Ishikawa (cell line): ENCODE measurements at regions not wholly inside any gene's neighbourhood (a gene's known extent, or its start where the extent isn't known, plus 50 kb on each side); places are given as distances from the start of the nearest gene placed in this dataset.

ENCODE experiments used
- CEBPB ChIP-seq: IDR thresholded peaks from 2 replicates; pipeline ENCODE4 v1.6.1; 2012
- CREB1 ChIP-seq: IDR thresholded peaks from 2 replicates; pipeline ENCODE4 v1.6.1; 2012; ENCODE audit warnings: low read depth
- EGR1 ChIP-seq: IDR thresholded peaks from 2 replicates; pipeline ENCODE4 v1.6.1; 2012
- EP300 ChIP-seq: IDR thresholded peaks from 2 replicates; pipeline ENCODE4 v1.6.1; 2012; ENCODE audit warnings: borderline replicate concordance
- FOXM1 ChIP-seq: IDR thresholded peaks from 2 replicates; pipeline ENCODE4 v1.6.1; 2012; ENCODE audit warnings: low read depth, borderline replicate concordance
- MAX ChIP-seq: IDR thresholded peaks from 2 replicates; pipeline ENCODE4 v1.6.1; 2012
- NFIC ChIP-seq: IDR thresholded peaks from 2 replicates; pipeline ENCODE4 v1.6.1; 2012
- RAD21 ChIP-seq: IDR thresholded peaks from 2 replicates; pipeline ENCODE4 v1.6.1; 2012; ENCODE audit warnings: low read depth
- REST ChIP-seq: IDR thresholded peaks from 2 replicates; pipeline ENCODE4 v1.6.1; 2012; ENCODE audit warnings: low read depth, mild to moderate bottlenecking
- TAF1 ChIP-seq: IDR thresholded peaks from 2 replicates; pipeline ENCODE4 v1.6.1; 2012; ENCODE audit warnings: low read depth, mild to moderate bottlenecking
- TCF12 ChIP-seq: IDR thresholded peaks from 2 replicates; pipeline ENCODE4 v1.6.1; 2012; ENCODE audit warnings: low read depth
- TEAD4 ChIP-seq: IDR thresholded peaks from 2 replicates; pipeline ENCODE4 v1.6.1; 2012
- USF1 ChIP-seq: IDR thresholded peaks from 2 replicates; pipeline ENCODE4 v1.6.1; 2012
- YY1 ChIP-seq: IDR thresholded peaks from 2 replicates; pipeline ENCODE4 v1.6.1; 2012; ENCODE audit warnings: low read depth
- ZBTB7A ChIP-seq: IDR thresholded peaks from 2 replicates; pipeline ENCODE4 v1.6.1; 2012; ENCODE audit warnings: low read depth

- TF ChIP-seq EGR1 (no peak), EP300 (no peak), TCF12 (no peak)
Observed at GRCh38 chr1:200294241-200294640, 115.6 kb downstream of the ZNF281 start.

GRCh38 chr1:200292699-200293098, 117.1 kb downstream of the ZNF281 start:
- TF ChIP-seq FOXM1 (no peak), MAX (no peak), REST (no peak), TEAD4 (no peak), TCF12 (no peak), TAF1 (no peak), YY1 (no peak), USF1 (no peak), RAD21 (no peak), EGR1 (no peak), CEBPB (no peak), NFIC (no peak), EP300 (no peak), ZBTB7A (no peak), CREB1 (no peak)

- TF ChIP-seq CREB1: no peak
- TF ChIP-seq FOXM1: no peak
- no peak for TF ChIP-seq TCF12
- TF ChIP-seq NFIC: no peak
- no peak for TF ChIP-seq TEAD4
- TF ChIP-seq USF1: no peak
Observed at GRCh38 chr1:200291106-200291505, 118.7 kb downstream of the ZNF281 start.

GRCh38 chr1:200290010-200290685, 119.7 kb downstream of the ZNF281 start:
- TF ChIP-seq CREB1: no peak
- no peak for TF ChIP-seq CEBPB
- TF ChIP-seq TAF1: no peak
- no peak for TF ChIP-seq REST
- no peak for TF ChIP-seq USF1
- TF ChIP-seq ZBTB7A: no peak
- TF ChIP-seq FOXM1: no peak
- TF ChIP-seq YY1: no peak
- TF ChIP-seq MAX: no peak
- TF ChIP-seq RAD21: no peak
- no peak for TF ChIP-seq EGR1
- no peak for TF ChIP-seq TCF12
- TF ChIP-seq EP300: no peak
- no peak for TF ChIP-seq TEAD4
- TF ChIP-seq NFIC: no peak

GRCh38 chr1:200288226-200288625, 121.6 kb downstream of the ZNF281 start:
- TF ChIP-seq TCF12 (no peak), RAD21 (no peak), FOXM1 (no peak), TAF1 (no peak), MAX (no peak), USF1 (no peak), YY1 (no peak), ZBTB7A (no peak), NFIC (no peak), EGR1 (no peak), TEAD4 (no peak), EP300 (no peak), CEBPB (no peak)
